ENCODE measurements at regions not wholly inside any gene's neighbourhood (a gene's known extent, or its start where the extent isn't known, plus 50 kb on each side); places are given as distances from the start of the nearest gene placed in this dataset.

- H3K27me3 ChIP-seq (ENCODE audit: control insufficient read depth, insufficient read depth): no peaks in the 10 kb centered on the region
- intact Hi-C loops (cut with DNase I): no loop called here
- peaks cover 3% of the 10 kb centered on the region for H3K4me1 ChIP-seq (ENCODE audit: control insufficient read depth, insufficient read depth, low read length)
- peak overlapping the region; percentile 45 for H3K4me3 ChIP-seq (ENCODE audit: low read length)
- ATAC-seq (peak; percentile 69 to 78), DNase-seq (peak; percentile 53 to 85 (median 82))
- 4% methylated on average over 29 of the region's 29 CpGs for WGBS
- H3K9me3 ChIP-seq (ENCODE audit: control insufficient read depth, low read length): no peaks in the 10 kb centered on the region
- H3K27ac ChIP-seq (ENCODE audit: low read length): peak overlapping the region; percentile 74
These were observed 205.0 kb upstream of the IER5L start for GRCh38 chr9:129383019-129383560.

DNA sequence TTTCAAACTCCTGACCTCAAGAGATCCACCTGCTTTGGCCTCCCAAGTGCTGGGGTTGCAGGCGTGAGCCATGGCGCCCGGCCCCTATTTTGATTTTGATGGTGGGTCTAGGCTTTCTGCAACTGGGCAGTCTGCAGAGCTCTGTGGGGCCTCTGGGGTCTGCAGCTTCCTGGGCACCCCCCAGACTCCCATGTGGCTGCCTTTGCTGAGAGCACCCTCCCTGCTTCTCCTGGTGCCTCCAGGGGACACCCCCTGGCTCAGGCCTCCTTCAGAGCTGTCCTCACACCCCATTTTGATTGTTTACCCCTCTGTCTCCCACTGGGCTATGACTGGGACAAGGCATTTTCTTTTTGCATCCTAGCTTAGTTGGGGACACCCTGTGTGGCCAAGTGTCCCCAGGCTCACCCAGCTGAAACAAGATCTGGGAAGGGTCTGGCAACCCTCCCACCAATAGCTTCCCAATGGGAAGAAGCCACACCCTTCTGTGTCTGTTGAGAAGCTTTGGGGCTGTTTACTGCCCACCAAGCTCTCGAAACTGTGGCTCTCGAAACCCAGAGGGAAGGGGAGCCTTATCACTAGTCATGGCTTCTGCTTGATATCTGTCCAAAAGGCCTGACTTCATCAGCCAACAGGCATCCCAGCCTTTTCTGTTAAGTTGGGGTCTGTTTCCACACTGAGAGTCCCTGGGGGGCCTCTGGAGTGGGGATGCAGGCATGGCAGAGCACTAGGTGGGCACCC lies 204.4 kb upstream of the IER5L start:
- peak in 1 of 3 donors; percentile 62 for DNase-seq

DNA sequence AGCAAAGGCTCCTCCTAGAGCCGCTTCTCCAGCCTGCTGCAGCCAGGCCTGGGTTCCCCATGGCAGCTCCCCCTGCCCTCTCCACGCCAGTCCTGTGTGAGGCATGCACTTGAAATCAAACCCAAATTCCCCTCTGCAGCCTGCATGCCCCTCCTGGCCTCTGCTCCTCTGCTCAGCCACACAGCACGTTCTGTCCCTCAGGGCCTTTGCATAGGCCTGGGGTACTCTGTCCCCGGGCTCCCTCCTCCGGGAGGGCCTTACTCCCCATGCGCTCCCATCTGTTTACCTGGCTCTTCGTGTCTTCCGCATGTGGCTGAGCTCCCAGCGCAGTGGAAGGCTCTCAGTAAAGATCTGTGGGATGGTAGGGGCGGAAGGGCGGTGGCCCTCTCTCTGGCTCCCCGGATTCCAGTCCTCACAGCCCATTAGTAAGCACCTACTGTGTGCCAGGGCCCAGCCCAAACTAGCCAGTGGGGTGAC lies 203.5 kb upstream of the IER5L start:
- intact Hi-C loops (cut with DNase I): no loop called here
- 92% methylated on average over 12 of the region's 12 CpGs for WGBS
- DNase-seq (no peak), ATAC-seq (no peak)
- Histone ChIP-seq H3K27me3 (ENCODE audit: control insufficient read depth, insufficient read depth) (no peaks in the 10 kb centered on the region), H3K4me1 (ENCODE audit: control insufficient read depth, insufficient read depth, low read length) (peaks cover 3% of the 10 kb centered on the region), H3K9me3 (ENCODE audit: control insufficient read depth, low read length) (no peaks in the 10 kb centered on the region), H3K27ac (ENCODE audit: low read length) (no peak overlapping the region), H3K4me3 (ENCODE audit: low read length) (no peak overlapping the region)

More for the DNA sequence above, 204.4 kb upstream of the IER5L start:
- WGBS: 64% methylated on average over 5 of the region's 5 CpGs
- Histone ChIP-seq H3K9me3 (ENCODE audit: control insufficient read depth, low read length) (no peaks in the 10 kb centered on the region), H3K27me3 (ENCODE audit: control insufficient read depth, insufficient read depth) (no peaks in the 10 kb centered on the region), H3K27ac (ENCODE audit: low read length) (peak overlapping the region; percentile 66), H3K4me3 (ENCODE audit: low read length) (no peak overlapping the region), H3K4me1 (ENCODE audit: control insufficient read depth, insufficient read depth, low read length) (peaks cover 3% of the 10 kb centered on the region)
- peak; percentile 2 to 14 for ATAC-seq
- intact Hi-C loops (cut with DNase I): no loop called here

DNA sequence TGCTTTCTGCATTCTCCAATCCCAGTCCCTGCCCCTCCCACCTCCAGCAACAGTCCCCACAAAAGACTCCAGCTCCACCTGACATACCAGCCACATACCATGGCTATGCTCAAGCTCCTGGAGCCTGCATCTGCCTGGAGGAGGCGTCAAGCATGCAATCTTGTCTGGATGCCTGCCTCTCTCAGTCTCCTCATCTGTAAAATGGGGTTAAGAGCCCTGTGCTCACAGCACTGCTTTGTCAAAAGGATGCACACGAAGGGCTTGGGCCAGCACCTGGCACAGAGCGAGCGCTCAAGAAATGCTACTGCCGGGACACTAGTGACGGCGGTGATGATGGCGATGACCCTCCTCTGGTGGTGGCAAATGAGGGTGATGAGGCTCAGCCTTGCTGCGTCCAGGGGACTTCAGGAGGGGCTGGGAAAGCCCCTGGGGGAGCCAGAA lies 202.9 kb upstream of the IER5L start:
- Histone ChIP-seq H3K27me3 (ENCODE audit: control insufficient read depth, insufficient read depth) (no peaks in the 10 kb centered on the region), H3K27ac (ENCODE audit: low read length) (no peak overlapping the region), H3K9me3 (ENCODE audit: control insufficient read depth, low read length) (no peaks in the 10 kb centered on the region), H3K4me3 (ENCODE audit: low read length) (no peak overlapping the region), H3K4me1 (ENCODE audit: control insufficient read depth, insufficient read depth, low read length) (peaks cover 3% of the 10 kb centered on the region)
- WGBS: 94% methylated on average over 9 of the region's 9 CpGs
- no peak for ATAC-seq
- DNase-seq: no peak
- intact Hi-C loops (cut with DNase I): no loop called here

GRCh38 chr9:129379886-129380285 lies 201.8 kb upstream of the IER5L start:
- peaks cover 3% of the 10 kb centered on the region for H3K4me1 ChIP-seq (ENCODE audit: control insufficient read depth, insufficient read depth, low read length)
- no peak for ATAC-seq
- no peak for DNase-seq
- no peaks in the 10 kb centered on the region for H3K27me3 ChIP-seq (ENCODE audit: control insufficient read depth, insufficient read depth)
- no peak overlapping the region for H3K4me3 ChIP-seq (ENCODE audit: low read length)
- 70% methylated on average over 8 of the region's 8 CpGs for WGBS
- H3K27ac ChIP-seq (ENCODE audit: low read length): no peak overlapping the region
- no peaks in the 10 kb centered on the region for H3K9me3 ChIP-seq (ENCODE audit: control insufficient read depth, low read length)
- intact Hi-C loops (cut with DNase I): no loop called here

DNA sequence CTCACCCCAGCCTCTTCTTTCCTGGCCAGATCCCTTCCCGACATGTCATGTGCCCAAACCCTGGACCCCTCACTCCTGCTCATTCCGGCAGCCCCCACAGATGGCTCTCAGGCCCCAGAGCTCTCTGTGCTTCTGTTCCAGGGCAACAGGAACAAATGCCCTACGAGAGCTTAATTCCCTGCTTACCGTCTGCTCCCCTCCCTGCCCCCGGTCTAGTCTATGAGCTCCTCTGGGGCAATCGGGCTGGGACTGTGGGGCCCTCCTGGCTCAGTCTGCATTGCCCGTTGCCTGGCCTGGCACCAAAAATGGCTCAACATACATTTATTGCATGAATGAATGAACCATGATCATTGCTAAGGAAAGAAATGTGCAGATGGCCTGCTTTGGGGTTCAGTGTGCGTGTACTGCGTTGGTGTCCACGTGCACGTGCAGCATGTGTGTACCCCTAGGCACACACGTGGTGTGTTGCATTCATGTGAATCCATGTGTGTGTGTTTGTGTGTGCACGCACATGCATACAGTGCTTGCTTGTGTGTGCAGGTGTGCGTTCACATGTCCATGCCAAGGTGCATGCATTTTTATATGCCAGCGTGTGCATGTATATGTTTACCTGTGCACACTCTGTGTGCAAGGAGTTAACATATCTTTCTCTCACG lies 201.2 kb upstream of the IER5L start:
- H3K4me1 ChIP-seq (ENCODE audit: control insufficient read depth, insufficient read depth, low read length): peaks cover 3% of the 10 kb centered on the region
- intact Hi-C loops (cut with DNase I): no loop called here
- no peak overlapping the region for H3K4me3 ChIP-seq (ENCODE audit: low read length)
- H3K27me3 ChIP-seq (ENCODE audit: control insufficient read depth, insufficient read depth): no peaks in the 10 kb centered on the region
- 89% methylated on average over 16 of the region's 16 CpGs for WGBS
- H3K9me3 ChIP-seq (ENCODE audit: control insufficient read depth, low read length): no peaks in the 10 kb centered on the region
- H3K27ac ChIP-seq (ENCODE audit: low read length): no peak overlapping the region
- DNase-seq (no peak), ATAC-seq (no peak)

GRCh38 chr9:129377931-129378661 lies 200.0 kb upstream of the IER5L start:
- WGBS: 76% methylated on average over 28 of the region's 28 CpGs
- DNase-seq: no peak

GRCh38 chr9:129377181-129377580 lies 199.1 kb upstream of the IER5L start:
- Histone ChIP-seq H3K27ac (ENCODE audit: low read length) (no peak overlapping the region), H3K4me1 (ENCODE audit: control insufficient read depth, insufficient read depth, low read length) (no peaks in the 10 kb centered on the region), H3K27me3 (ENCODE audit: control insufficient read depth, insufficient read depth) (no peaks in the 10 kb centered on the region), H3K4me3 (ENCODE audit: low read length) (no peak overlapping the region), H3K9me3 (ENCODE audit: control insufficient read depth, low read length) (no peaks in the 10 kb centered on the region)
- DNase-seq (no peak), ATAC-seq (no peak)
- intact Hi-C loops (cut with DNase I): no loop called here
- WGBS: 55% methylated on average over 5 of the region's 5 CpGs

More at GRCh38 chr9:129377931-129378661, 200.0 kb upstream of the IER5L start:
- no peak for ATAC-seq
- no peak overlapping the region for H3K27ac ChIP-seq (ENCODE audit: low read length)
- peaks cover 3% of the 10 kb centered on the region for H3K4me1 ChIP-seq (ENCODE audit: control insufficient read depth, insufficient read depth, low read length)
- no peak overlapping the region for H3K4me3 ChIP-seq (ENCODE audit: low read length)
- intact Hi-C loops (cut with DNase I): no loop called here
- H3K9me3 ChIP-seq (ENCODE audit: control insufficient read depth, low read length): no peaks in the 10 kb centered on the region
- no peaks in the 10 kb centered on the region for H3K27me3 ChIP-seq (ENCODE audit: control insufficient read depth, insufficient read depth)

DNA sequence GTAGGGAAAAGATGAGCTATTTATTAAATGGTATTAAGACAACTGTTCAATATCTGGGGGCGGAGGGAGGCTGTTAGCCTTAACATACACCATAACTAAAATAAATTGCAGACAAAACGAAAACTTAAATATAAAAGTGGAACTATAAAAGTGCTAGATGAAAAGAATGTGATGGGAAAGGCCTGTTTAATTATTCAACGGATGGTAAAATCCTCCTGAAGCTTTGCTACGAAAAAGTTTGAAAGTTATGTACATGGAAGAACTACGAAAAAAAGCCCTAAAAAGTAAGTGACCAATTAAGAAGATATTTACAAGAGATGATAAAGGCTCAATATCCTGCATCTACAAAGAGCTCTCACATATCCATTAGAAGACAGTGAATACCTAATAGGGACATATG lies 197.8 kb upstream of the IER5L start:
- Histone ChIP-seq H3K27ac (ENCODE audit: low read length) (no peak overlapping the region), H3K4me1 (ENCODE audit: control insufficient read depth, insufficient read depth, low read length) (no peaks in the 10 kb centered on the region), H3K27me3 (ENCODE audit: control insufficient read depth, insufficient read depth) (no peaks in the 10 kb centered on the region), H3K9me3 (ENCODE audit: control insufficient read depth, low read length) (no peaks in the 10 kb centered on the region), H3K4me3 (ENCODE audit: low read length) (no peak overlapping the region)
- WGBS: 90% methylated on average over 5 of the region's 5 CpGs
- DNase-seq (no peak), ATAC-seq (no peak)
- intact Hi-C loops (cut with DNase I): no loop called here

- intact Hi-C loops (cut with DNase I): no loop called here
- Histone ChIP-seq H3K27ac (ENCODE audit: low read length) (no peak overlapping the region), H3K4me3 (ENCODE audit: low read length) (no peak overlapping the region), H3K9me3 (ENCODE audit: control insufficient read depth, low read length) (no peaks in the 10 kb centered on the region), H3K27me3 (ENCODE audit: control insufficient read depth, insufficient read depth) (no peaks in the 10 kb centered on the region), H3K4me1 (ENCODE audit: control insufficient read depth, insufficient read depth, low read length) (no peaks in the 10 kb centered on the region)
- WGBS: 93% methylated on average over 2 of the region's 2 CpGs
- ATAC-seq (no peak), DNase-seq (no peak)
These were observed 196.6 kb upstream of the IER5L start for GRCh38 chr9:129374651-129375050.

GRCh38 chr9:129374231-129374630 lies 196.2 kb upstream of the IER5L start:
- DNase-seq (no peak), ATAC-seq (no peak)
- H3K4me1 ChIP-seq (ENCODE audit: control insufficient read depth, insufficient read depth, low read length): no peaks in the 10 kb centered on the region
- intact Hi-C loops (cut with DNase I): no loop called here
- 93% methylated on average over 3 of the region's 3 CpGs for WGBS
- no peak overlapping the region for H3K4me3 ChIP-seq (ENCODE audit: low read length)
- no peaks in the 10 kb centered on the region for H3K27me3 ChIP-seq (ENCODE audit: control insufficient read depth, insufficient read depth)
- no peaks in the 10 kb centered on the region for H3K9me3 ChIP-seq (ENCODE audit: control insufficient read depth, low read length)
- no peak overlapping the region for H3K27ac ChIP-seq (ENCODE audit: low read length)

Data from right cardiac atrium (tissue), 5 donors.